Fibroblast of skin of left biceps (primary cell): ENCODE measurements at regions not wholly inside any gene's neighbourhood (a gene's known extent, or its start where the extent isn't known, plus 50 kb on each side); places are given as distances from the start of the nearest gene placed in this dataset.

ENCODE experiments used
- DNase-seq, 2 experiments: peaks; one replicate each; pipeline ENCODE4 v3.0.0-alpha.2; 2013; ENCODE audit warnings: low read depth in 2 of 2

DNA sequence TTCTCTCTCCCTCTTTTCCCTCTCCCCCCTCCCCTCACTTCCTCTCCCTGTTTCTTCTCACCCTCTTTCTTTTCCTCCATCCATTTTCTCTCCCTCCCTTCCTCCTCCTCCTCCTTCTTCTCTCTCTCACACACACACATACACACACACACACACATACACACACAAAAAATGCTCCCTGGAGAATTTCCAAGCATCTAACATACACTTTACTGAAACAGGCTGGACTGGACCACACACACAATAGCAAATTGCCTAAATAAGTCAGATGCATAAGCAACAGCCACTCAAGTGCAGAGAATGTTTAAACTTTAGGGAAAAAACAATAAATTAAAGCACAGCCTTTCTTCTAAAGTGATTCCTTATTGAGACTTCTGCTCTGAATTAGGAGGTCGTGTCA, 267.7 kb downstream of the FGFR2 start:
- no peak for DNase-seq

DNA sequence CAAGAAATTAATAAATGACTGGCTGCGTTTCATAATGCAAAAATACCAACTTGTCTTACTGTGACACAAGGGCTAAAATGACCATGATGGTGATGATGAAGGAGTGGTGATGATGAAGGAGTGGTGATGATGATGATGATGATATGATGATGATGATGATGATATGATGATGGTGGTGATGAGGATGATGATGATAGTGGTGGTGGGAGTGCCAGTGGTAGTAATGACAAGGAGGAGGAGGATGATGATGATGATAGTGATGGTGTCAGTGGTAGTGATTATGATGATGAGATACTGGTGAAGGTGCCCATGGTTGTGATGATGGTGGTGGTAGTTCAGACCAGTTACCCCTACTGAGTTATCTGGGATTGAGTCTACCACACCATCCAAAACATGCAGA, 265.9 kb downstream of the FGFR2 start:
- no peak for DNase-seq

GRCh38 chr10:121332829-121333765, 265.1 kb downstream of the FGFR2 start:
- DNase-seq: no peak

GRCh38 chr10:121335386-121335925, 262.8 kb downstream of the FGFR2 start:
- DNase-seq: no peak

DNA sequence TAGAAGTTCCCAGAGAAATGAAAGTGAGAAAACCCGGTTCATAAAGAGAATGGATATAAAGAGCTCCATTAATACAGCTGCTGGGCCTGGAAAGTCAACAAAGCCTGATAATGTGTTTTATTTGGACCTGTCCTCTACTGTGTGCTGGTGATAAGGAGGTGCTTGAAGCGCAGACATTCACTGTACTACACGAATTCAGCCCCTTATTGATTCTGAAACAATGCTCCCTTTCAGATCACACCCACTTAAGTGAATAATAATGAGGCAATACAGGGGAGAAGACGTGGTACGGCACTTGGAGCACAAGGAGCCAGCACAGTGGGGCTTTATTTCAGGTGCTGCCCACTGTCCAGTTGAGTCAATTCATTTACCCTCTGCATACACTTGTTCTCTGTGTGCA, 260.8 kb downstream of the FGFR2 start:
- DNase-seq: no peak

GRCh38 chr10:121338206-121338980, 259.9 kb downstream of the FGFR2 start:
- DNase-seq: no peak

- no peak for DNase-seq
Observed at GRCh38 chr10:121339114-121339513, 259.1 kb downstream of the FGFR2 start.

DNA sequence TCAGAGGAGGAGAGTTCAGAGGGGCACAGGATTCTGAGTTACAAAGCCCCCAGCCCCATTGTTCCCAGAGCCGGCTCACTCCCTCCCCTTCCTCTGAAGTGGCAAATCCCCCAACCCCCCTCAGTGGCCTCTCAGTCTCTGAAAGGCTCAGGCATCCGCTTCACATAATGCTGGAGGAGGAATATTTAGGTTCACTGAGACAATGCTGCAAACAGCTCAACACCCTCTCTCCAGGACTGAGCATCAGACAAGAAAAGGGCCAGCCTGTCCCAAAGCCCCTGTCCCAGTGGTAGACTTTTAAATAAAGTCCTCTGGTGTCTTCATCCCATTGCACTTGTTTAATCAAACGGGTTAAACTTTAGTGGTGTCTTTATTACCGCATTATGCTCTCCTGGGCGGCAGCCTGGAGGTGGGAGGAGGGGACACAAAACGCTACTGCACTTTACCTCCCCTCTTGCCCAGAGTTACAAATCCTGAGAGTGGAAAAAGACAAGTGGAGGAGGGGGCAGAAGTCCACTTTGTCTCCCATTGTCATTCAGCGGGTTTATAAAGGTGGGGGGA, 257.9 kb downstream of the FGFR2 start:
- DNase-seq: no peak

GRCh38 chr10:121351540-121351939, 246.7 kb downstream of the FGFR2 start:
- DNase-seq: no peak

DNA sequence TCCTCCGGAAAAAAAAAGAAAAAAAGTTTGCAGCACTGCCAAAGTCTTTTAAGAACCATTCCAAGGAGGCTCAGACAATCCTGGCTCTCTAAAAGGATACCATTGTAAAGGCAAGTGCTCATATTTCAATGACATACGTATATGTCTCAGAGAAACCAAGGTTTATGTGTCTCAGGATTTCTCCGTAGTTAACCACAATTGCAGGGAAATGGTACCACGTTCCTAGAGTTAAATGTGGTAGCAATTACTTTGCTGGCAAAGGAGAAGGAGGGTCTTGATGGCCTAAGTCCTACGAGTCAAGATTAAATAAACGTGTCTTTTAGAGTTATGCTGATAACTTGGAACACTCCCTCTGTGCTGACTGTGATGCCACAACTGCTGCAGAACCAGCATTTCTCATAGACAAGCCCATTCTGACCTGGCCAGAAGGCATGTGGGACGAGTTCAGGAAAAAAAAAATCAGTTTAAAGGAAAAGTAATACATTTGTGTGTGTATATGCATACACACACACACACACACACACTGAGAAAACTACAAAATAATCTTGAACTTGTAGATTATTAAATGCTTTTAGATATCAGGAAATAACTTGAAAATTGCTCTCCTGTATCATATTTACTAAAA, 245.9 kb downstream of the FGFR2 start:
- no peak for DNase-seq

- no peak for DNase-seq
Observed at GRCh38 chr10:121355161-121355560, 243.1 kb downstream of the FGFR2 start.

GRCh38 chr10:121356183-121356582, 242.1 kb downstream of the FGFR2 start:
- DNase-seq: no peak

GRCh38 chr10:121357401-121357800, 240.8 kb downstream of the FGFR2 start:
- no peak for DNase-seq

GRCh38 chr10:121362026-121362425, 236.2 kb downstream of the FGFR2 start:
- no peak for DNase-seq

DNA sequence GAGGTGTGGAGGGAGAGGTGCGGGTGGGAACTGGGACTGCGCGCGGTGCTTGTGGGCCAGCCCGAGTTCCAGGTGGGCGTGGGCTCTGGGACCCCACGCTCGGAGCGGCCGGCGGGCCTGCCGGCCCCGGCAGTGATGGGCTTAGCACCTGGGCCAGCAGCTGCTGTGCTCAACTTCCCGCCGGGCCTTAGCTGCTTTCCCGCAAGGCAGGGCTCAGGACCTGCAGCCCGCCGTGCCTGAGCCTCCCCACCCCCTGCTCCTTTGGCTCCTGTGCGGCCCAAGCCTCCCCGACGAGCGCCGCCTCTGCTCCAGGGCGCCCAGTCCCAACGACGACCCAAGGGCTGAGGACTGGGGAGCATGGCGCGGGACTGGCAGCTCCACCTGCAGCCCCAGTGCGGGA, 232.7 kb downstream of the FGFR2 start:
- no peak for DNase-seq

DNA sequence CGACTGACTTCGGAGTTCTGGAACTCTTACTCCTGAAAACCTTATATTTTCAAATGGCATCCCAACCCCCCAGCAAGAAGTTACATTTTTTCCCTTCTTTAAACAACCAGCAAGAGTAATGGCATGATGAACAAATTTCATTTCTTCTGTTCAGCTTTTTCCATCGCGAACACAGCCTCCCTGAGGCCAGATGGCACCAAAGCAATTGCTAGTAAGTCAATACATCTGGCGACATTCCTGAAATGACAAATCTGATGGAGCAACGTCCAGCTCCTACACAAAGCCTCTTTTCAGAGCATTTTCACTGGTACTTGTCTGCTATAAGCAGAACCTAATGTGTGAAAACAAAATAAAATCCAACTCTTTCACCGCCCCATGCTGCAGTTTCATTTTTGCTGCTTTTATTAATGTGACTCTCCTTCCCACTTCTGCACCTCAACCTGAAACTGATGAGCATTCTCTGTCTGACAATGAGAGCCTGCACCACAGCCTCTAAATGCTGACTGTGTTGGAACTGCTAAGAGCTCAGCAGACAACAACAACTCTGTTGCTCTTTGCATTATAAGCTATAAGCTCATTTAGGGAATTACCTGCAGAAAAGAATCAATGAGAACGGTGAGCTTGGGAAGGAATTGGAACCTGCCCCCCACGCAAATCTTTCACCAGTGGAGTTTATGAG, 229.8 kb downstream of the FGFR2 start:
- no peak for DNase-seq

- DNase-seq: no peak
Observed at GRCh38 chr10:121369616-121370015, 228.6 kb downstream of the FGFR2 start.

- DNase-seq: no peak
Observed at GRCh38 chr10:121371836-121372235, 226.4 kb downstream of the FGFR2 start.

- no peak for DNase-seq
Observed at GRCh38 chr10:121373411-121373810, 224.8 kb downstream of the FGFR2 start.

DNA sequence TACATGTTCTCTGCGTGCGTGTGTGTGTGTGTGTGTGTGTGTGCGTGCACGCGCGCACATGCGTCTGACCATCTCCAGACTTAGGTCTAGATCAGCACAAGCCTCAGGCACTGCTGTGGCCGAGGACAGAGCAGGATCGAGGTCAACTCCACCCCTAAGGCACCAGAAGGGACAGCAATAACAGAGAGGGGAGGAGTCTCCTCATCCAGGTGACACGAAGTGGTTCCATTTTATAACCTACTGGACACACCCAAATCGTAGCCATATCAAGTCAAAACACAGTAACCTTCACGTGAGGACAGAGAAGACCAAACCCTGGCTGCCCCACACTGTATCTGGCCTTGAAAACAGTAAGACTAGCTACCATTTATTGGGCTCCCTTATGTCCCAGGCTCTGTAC, 224.1 kb downstream of the FGFR2 start:
- DNase-seq: no peak

DNA sequence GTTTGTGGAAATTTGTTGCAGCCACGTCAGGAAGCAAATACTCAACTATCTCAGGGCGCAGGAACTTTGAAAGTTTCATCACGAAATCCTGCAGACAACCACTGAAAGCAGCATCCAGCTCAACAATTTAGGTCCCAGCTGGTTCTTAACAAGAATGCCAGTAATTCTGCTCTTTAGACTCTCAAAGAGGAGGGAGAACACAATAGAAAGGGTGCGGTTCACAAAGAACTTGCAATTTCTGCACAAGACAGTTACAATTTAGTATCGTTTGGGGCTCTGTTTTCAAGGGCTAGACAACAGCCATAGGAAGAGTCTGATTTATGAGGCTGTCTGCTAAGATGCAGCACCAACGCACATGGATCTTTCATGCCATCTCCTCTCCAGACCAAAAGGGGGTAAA, 223.1 kb downstream of the FGFR2 start:
- DNase-seq: no peak
